Stomach (tissue), 4 donors: ENCODE measurements at regions not wholly inside any gene's neighbourhood (a gene's known extent, or its start where the extent isn't known, plus 50 kb on each side); places are given as distances from the start of the nearest gene placed in this dataset.
"Not testable (repeated sequence)": the region's sequence is repeated elsewhere in the genome, so short reads cannot be mapped to it uniquely, and the experiment has no call there.

Experiments
- POLR2A ChIP-seq, 4 donors: fragments of 450-650 bp; IDR thresholded peaks; one replicate each; pipeline ENCODE4 v1.6.1; 2016; ENCODE audit warnings: antibody characterized with exemption in 4 of 4, control low read depth in 2 of 4, mild to moderate bottlenecking in 1 of 4, moderate library complexity in 1 of 4
- POLR2AphosphoS5 ChIP-seq, 3 donors: sonication (generic); formaldehyde crosslinking; IDR thresholded peaks; one replicate each; pipeline ENCODE4 v1.6.1; 2016; ENCODE audit warnings: antibody characterized with exemption in 3 of 3
- TF ChIP-seq, protein P1 (sequence below), 7 experiments: fragments of 450-650 bp in 4 of 7; fragments of 200-600 bp in 3 of 7; sonication (generic) in 3 of 7; IDR thresholded peaks; one replicate each; pipeline ENCODE4 v1.5.1; 2016 to 2019; ENCODE audit warnings: antibody characterized with exemption in 7 of 7, control low read depth in 2 of 7, mild to moderate bottlenecking in 1 of 7

DNA sequence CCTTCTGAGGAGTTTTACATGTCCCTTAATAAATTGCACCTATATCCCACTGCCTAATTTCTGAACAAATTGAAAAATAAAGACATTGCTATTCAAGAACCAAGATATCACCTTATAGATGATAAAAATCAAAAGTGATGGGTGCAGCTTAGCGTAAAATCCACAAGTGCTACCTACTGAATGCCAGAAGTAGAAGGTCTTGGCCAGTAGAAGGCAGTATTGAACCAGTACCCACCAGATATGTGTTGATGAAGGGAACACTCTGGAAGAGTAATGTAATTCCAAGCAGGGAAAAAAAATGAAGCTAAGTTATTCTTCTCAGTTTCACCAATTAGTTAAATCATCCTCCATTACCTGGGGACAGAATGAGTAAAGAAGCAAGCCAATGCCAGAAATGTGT is 125.5 kb downstream of the ZFY start:
- TF ChIP-seq, protein P1, sequence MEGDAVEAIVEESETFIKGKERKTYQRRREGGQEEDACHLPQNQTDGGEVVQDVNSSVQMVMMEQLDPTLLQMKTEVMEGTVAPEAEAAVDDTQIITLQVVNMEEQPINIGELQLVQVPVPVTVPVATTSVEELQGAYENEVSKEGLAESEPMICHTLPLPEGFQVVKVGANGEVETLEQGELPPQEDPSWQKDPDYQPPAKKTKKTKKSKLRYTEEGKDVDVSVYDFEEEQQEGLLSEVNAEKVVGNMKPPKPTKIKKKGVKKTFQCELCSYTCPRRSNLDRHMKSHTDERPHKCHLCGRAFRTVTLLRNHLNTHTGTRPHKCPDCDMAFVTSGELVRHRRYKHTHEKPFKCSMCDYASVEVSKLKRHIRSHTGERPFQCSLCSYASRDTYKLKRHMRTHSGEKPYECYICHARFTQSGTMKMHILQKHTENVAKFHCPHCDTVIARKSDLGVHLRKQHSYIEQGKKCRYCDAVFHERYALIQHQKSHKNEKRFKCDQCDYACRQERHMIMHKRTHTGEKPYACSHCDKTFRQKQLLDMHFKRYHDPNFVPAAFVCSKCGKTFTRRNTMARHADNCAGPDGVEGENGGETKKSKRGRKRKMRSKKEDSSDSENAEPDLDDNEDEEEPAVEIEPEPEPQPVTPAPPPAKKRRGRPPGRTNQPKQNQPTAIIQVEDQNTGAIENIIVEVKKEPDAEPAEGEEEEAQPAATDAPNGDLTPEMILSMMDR (IDR thresholded peaks at IDR 0.05), result not testable (repeated sequence)
- TF ChIP-seq POLR2AphosphoS5, POLR2A (IDR thresholded peaks at IDR 0.05): not testable (repeated sequence)
